ENCODE measurements at regions not wholly inside any gene's neighbourhood (a gene's known extent, or its start where the extent isn't known, plus 50 kb on each side); places are given as distances from the start of the nearest gene placed in this dataset.

DNA sequence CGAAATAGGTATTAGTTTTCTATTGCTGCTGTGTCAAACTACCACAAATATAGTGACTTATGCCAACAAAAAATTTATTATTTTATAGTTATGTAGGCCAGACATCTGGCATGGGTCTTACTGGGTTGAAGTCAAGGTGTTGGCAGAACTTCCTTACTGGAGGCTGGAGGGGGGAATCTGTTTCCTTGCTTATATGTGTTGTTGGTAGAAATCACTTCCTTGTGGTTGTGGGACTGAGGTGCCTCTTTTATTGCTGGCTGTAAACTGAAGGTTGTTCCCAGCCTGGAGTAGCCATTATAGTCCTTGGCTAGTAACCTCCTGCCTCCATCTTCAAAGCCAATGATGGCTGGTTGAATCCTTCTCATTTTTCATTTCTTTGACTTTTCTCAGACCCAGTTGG, 439.8 kb upstream of the EEF2KMT start:
- no peak overlapping the region for H3K27ac ChIP-seq (ENCODE audit: insufficient read depth, low read length, poor library complexity, severe bottlenecking)
- DNase-seq = no peak
- H3K4me1 ChIP-seq (ENCODE audit: control insufficient read depth, insufficient read depth, low read length, poor library complexity, severe bottlenecking) = no peaks in the 10 kb centered on the region
- no peaks in the 10 kb centered on the region for H3K9me3 ChIP-seq (ENCODE audit: control insufficient read depth, low read length)
- no peak overlapping the region for H3K4me3 ChIP-seq (ENCODE audit: insufficient read depth, low read depth, low read length, poor library complexity, severe bottlenecking)
- no peaks in the 10 kb centered on the region for H3K27me3 ChIP-seq (replicated peaks; ENCODE audit: control insufficient read depth, insufficient read depth, low read length, poor library complexity, severe bottlenecking)
- no peaks in the 10 kb centered on the region for H3K36me3 ChIP-seq (ENCODE audit: control insufficient read depth, insufficient read depth, low read length)

GRCh38 chr16:5533321-5533888, 435.8 kb upstream of the EEF2KMT start:
- DNase-seq = no peak
- Histone ChIP-seq H3K36me3 (ENCODE audit: control insufficient read depth, insufficient read depth, low read length) (no peaks in the 10 kb centered on the region), H3K27ac (ENCODE audit: insufficient read depth, low read length, poor library complexity, severe bottlenecking) (no peak overlapping the region), H3K4me3 (ENCODE audit: insufficient read depth, low read depth, low read length, poor library complexity, severe bottlenecking) (no peak overlapping the region), H3K27me3 (replicated peaks; ENCODE audit: control insufficient read depth, insufficient read depth, low read length, poor library complexity, severe bottlenecking) (no peaks in the 10 kb centered on the region), H3K4me1 (ENCODE audit: control insufficient read depth, insufficient read depth, low read length, poor library complexity, severe bottlenecking) (no peaks in the 10 kb centered on the region), H3K9me3 (ENCODE audit: control insufficient read depth, low read length) (no peaks in the 10 kb centered on the region)

DNA sequence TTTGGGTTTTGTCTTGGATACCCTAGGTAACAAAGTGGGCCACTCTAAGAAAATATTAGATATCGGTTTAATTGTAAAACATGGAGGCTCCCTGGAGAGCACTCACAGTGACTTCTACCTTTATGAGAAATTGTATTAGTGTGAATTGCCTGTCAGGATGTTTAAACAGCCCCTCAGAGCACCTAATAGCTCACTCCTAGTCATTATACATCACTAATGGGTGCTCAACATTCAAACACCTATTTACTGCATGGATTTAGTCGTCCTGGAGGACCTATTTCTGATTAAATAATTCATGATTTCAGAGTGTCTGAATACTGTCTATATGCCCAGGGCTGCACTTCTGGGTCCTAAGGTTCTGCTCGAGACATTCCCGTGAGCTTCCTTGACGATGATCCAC, 430.2 kb upstream of the EEF2KMT start:
- Histone ChIP-seq H3K36me3 (ENCODE audit: control insufficient read depth, insufficient read depth, low read length) (no peaks in the 10 kb centered on the region), H3K4me3 (ENCODE audit: insufficient read depth, low read depth, low read length, poor library complexity, severe bottlenecking) (no peak overlapping the region), H3K27me3 (replicated peaks; ENCODE audit: control insufficient read depth, insufficient read depth, low read length, poor library complexity, severe bottlenecking) (no peaks in the 10 kb centered on the region), H3K9me3 (ENCODE audit: control insufficient read depth, low read length) (no peaks in the 10 kb centered on the region), H3K4me1 (ENCODE audit: control insufficient read depth, insufficient read depth, low read length, poor library complexity, severe bottlenecking) (no peaks in the 10 kb centered on the region), H3K27ac (ENCODE audit: insufficient read depth, low read length, poor library complexity, severe bottlenecking) (no peak overlapping the region)
- DNase-seq = no peak

DNA sequence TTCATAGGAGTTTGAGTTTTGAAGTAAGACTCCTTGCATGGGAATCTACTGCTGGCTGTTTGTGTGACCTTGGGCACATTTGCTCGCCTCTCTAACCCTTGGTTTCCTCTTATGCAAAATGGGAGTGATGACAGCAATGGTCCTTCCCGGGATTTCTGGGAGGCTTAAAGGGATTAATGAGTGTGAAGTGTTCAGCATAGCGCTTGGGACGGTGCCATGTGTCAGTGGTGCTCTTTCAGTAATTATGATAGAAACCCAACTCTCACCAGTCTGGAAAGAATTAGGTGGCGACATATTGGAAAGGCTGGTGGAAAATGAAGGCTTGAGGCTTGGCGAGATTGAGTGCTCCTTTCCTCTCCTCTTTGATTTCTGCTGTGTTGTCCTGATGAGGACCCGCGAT, 429.2 kb upstream of the EEF2KMT start:
- H3K27ac ChIP-seq (ENCODE audit: insufficient read depth, low read length, poor library complexity, severe bottlenecking) = no peak overlapping the region

GRCh38 chr16:5523829-5524228, 426.2 kb upstream of the EEF2KMT start:
- DNase-seq = no peak
- H3K27me3 ChIP-seq (replicated peaks; ENCODE audit: control insufficient read depth, insufficient read depth, low read length, poor library complexity, severe bottlenecking) = no peaks in the 10 kb centered on the region
- H3K9me3 ChIP-seq (ENCODE audit: control insufficient read depth, low read length) = no peaks in the 10 kb centered on the region
- H3K4me1 ChIP-seq (ENCODE audit: control insufficient read depth, insufficient read depth, low read length, poor library complexity, severe bottlenecking) = no peaks in the 10 kb centered on the region
- no peaks in the 10 kb centered on the region for H3K36me3 ChIP-seq (ENCODE audit: control insufficient read depth, insufficient read depth, low read length)
- H3K4me3 ChIP-seq (ENCODE audit: insufficient read depth, low read depth, low read length, poor library complexity, severe bottlenecking) = no peak overlapping the region
- H3K27ac ChIP-seq (ENCODE audit: insufficient read depth, low read length, poor library complexity, severe bottlenecking) = no peak overlapping the region

More for the DNA sequence above, 429.2 kb upstream of the EEF2KMT start:
- Histone ChIP-seq H3K36me3 (ENCODE audit: control insufficient read depth, insufficient read depth, low read length) (no peaks in the 10 kb centered on the region), H3K4me1 (ENCODE audit: control insufficient read depth, insufficient read depth, low read length, poor library complexity, severe bottlenecking) (no peaks in the 10 kb centered on the region), H3K27me3 (replicated peaks; ENCODE audit: control insufficient read depth, insufficient read depth, low read length, poor library complexity, severe bottlenecking) (no peaks in the 10 kb centered on the region), H3K9me3 (ENCODE audit: control insufficient read depth, low read length) (no peaks in the 10 kb centered on the region), H3K4me3 (ENCODE audit: insufficient read depth, low read depth, low read length, poor library complexity, severe bottlenecking) (no peak overlapping the region)
- no peak for DNase-seq

DNA sequence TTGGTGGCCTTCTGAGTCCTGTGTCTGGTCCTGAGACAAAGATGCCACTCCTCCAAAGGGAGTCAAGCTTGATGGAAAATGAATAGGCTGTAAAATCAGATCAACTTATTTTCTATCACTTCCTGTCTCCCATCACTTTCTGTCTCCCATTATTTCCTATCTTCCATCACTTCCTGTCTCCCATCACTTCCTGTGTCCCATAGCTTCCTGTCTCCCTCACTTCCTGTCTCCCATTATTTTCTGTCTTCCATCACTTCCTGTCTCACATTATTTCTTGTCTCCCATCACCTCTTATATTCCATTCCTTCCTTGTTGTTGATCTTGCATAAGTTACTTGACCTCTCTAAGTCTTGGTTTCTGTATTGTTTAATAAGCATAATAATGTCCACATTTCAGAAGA, 418.5 kb upstream of the EEF2KMT start:
- Histone ChIP-seq H3K27me3 (replicated peaks; ENCODE audit: control insufficient read depth, insufficient read depth, low read length, poor library complexity, severe bottlenecking) (no peaks in the 10 kb centered on the region), H3K36me3 (ENCODE audit: control insufficient read depth, insufficient read depth, low read length) (no peaks in the 10 kb centered on the region), H3K4me3 (ENCODE audit: insufficient read depth, low read depth, low read length, poor library complexity, severe bottlenecking) (no peak overlapping the region), H3K9me3 (ENCODE audit: control insufficient read depth, low read length) (no peaks in the 10 kb centered on the region), H3K27ac (ENCODE audit: insufficient read depth, low read length, poor library complexity, severe bottlenecking) (no peak overlapping the region), H3K4me1 (ENCODE audit: control insufficient read depth, insufficient read depth, low read length, poor library complexity, severe bottlenecking) (no peaks in the 10 kb centered on the region)
- no peak for DNase-seq

DNA sequence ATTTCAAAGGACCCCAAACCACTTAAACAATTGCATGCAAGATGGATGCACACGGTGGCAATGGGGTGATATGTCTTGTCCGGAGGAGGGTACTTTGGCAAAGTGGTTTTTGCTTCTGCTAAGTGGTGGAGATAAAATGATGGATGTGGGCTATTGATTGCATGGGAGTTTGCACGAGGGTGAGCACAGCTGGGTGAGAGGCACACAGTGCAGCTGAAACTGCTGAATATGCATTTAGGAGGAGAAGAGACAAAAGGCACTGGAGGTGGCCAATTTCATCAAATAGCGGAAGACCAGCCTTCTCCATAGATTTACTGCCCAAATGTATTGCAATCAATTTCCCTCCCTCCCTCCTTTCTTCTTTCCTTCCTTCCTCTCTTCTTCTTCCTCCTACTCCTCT, 414.4 kb upstream of the EEF2KMT start:
- no peak overlapping the region for H3K4me3 ChIP-seq (ENCODE audit: insufficient read depth, low read depth, low read length, poor library complexity, severe bottlenecking)
- no peaks in the 10 kb centered on the region for H3K36me3 ChIP-seq (ENCODE audit: control insufficient read depth, insufficient read depth, low read length)
- H3K9me3 ChIP-seq (ENCODE audit: control insufficient read depth, low read length) = no peaks in the 10 kb centered on the region
- DNase-seq = no peak
- H3K27ac ChIP-seq (ENCODE audit: insufficient read depth, low read length, poor library complexity, severe bottlenecking) = no peak overlapping the region
- H3K4me1 ChIP-seq (ENCODE audit: control insufficient read depth, insufficient read depth, low read length, poor library complexity, severe bottlenecking) = no peaks in the 10 kb centered on the region
- no peaks in the 10 kb centered on the region for H3K27me3 ChIP-seq (replicated peaks; ENCODE audit: control insufficient read depth, insufficient read depth, low read length, poor library complexity, severe bottlenecking)

DNA sequence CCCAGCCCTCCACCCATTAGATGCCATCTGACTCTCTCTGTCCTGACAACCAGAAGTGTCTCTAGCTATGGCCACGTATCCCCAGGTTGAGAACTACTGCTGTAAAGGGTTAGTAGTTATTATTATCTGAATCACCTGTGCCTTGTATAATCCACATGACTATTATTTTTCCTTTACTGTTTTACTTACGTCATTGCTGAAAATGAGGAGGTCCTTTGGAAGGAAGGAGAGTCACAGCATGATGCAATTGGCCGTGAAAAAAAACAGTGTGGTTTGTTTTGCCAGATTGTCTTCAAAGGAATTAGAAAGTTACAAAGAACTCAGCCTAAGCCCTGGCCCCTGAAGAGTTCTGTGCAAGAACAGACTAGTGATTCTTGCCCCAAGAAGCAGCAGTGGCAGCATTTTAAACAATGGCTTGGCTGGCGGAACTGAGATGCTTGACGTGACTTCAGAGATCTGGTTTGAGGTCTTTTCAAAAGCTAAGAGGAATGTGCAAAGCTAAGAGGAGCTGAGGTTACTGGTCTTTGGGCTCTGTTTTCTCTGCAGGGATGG, 413.3 kb upstream of the EEF2KMT start:
- Histone ChIP-seq H3K36me3 (ENCODE audit: control insufficient read depth, insufficient read depth, low read length) (no peaks in the 10 kb centered on the region), H3K27me3 (replicated peaks; ENCODE audit: control insufficient read depth, insufficient read depth, low read length, poor library complexity, severe bottlenecking) (no peaks in the 10 kb centered on the region), H3K4me1 (ENCODE audit: control insufficient read depth, insufficient read depth, low read length, poor library complexity, severe bottlenecking) (no peaks in the 10 kb centered on the region), H3K27ac (ENCODE audit: insufficient read depth, low read length, poor library complexity, severe bottlenecking) (no peak overlapping the region), H3K9me3 (ENCODE audit: control insufficient read depth, low read length) (no peaks in the 10 kb centered on the region), H3K4me3 (ENCODE audit: insufficient read depth, low read depth, low read length, poor library complexity, severe bottlenecking) (no peak overlapping the region)
- no peak for DNase-seq

GRCh38 chr16:5509794-5510193, 412.2 kb upstream of the EEF2KMT start:
- Histone ChIP-seq H3K27me3 (replicated peaks; ENCODE audit: control insufficient read depth, insufficient read depth, low read length, poor library complexity, severe bottlenecking) (no peaks in the 10 kb centered on the region), H3K9me3 (ENCODE audit: control insufficient read depth, low read length) (no peaks in the 10 kb centered on the region), H3K4me3 (ENCODE audit: insufficient read depth, low read depth, low read length, poor library complexity, severe bottlenecking) (no peak overlapping the region), H3K27ac (ENCODE audit: insufficient read depth, low read length, poor library complexity, severe bottlenecking) (no peak overlapping the region), H3K36me3 (ENCODE audit: control insufficient read depth, insufficient read depth, low read length) (no peaks in the 10 kb centered on the region), H3K4me1 (ENCODE audit: control insufficient read depth, insufficient read depth, low read length, poor library complexity, severe bottlenecking) (no peaks in the 10 kb centered on the region)
- no peak for DNase-seq

DNA sequence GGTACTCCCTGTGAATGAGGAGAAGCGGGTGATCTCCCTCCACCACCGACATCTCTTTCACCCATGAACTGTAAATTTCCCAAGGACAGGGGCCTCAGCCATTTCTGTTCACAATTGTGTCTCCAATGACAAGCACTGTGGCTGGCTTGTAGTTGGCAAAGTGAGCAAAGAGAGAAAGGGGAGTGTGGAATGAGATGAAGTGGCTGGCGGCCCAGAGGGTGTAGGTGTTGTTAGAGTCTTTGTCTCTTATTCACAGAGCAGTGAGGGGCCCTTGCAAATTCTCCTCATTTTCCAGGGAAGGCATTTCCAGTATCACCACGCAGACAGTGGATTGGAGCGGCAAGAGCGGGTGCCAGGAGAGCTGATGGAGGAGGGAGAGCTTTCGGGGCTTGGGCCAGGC, 411.7 kb upstream of the EEF2KMT start:
- H3K27me3 ChIP-seq (replicated peaks; ENCODE audit: control insufficient read depth, insufficient read depth, low read length, poor library complexity, severe bottlenecking) = no peaks in the 10 kb centered on the region
- no peaks in the 10 kb centered on the region for H3K9me3 ChIP-seq (ENCODE audit: control insufficient read depth, low read length)
- no peak overlapping the region for H3K27ac ChIP-seq (ENCODE audit: insufficient read depth, low read length, poor library complexity, severe bottlenecking)
- no peaks in the 10 kb centered on the region for H3K36me3 ChIP-seq (ENCODE audit: control insufficient read depth, insufficient read depth, low read length)
- H3K4me1 ChIP-seq (ENCODE audit: control insufficient read depth, insufficient read depth, low read length, poor library complexity, severe bottlenecking) = no peaks in the 10 kb centered on the region
- no peak for DNase-seq
- no peak overlapping the region for H3K4me3 ChIP-seq (ENCODE audit: insufficient read depth, low read depth, low read length, poor library complexity, severe bottlenecking)

Data from effector memory CD4-positive, alpha-beta T cell (primary cell).